Hindlimb muscle (tissue), 1 donor: ENCODE measurements at regions not wholly inside any gene's neighbourhood (a gene's known extent, or its start where the extent isn't known, plus 50 kb on each side); places are given as distances from the start of the nearest gene placed in this dataset.
A peak's percentile ranks its signal among the peaks of the same experiment; 100 is the strongest.
"Not testable (repeated sequence)": the region's sequence is repeated elsewhere in the genome, so short reads cannot be mapped to it uniquely, and the experiment has no call there.

Experiments
- DNase-seq: peaks from one replicate; pipeline ENCODE4 v3.0.0-alpha.2; 2013

DNA sequence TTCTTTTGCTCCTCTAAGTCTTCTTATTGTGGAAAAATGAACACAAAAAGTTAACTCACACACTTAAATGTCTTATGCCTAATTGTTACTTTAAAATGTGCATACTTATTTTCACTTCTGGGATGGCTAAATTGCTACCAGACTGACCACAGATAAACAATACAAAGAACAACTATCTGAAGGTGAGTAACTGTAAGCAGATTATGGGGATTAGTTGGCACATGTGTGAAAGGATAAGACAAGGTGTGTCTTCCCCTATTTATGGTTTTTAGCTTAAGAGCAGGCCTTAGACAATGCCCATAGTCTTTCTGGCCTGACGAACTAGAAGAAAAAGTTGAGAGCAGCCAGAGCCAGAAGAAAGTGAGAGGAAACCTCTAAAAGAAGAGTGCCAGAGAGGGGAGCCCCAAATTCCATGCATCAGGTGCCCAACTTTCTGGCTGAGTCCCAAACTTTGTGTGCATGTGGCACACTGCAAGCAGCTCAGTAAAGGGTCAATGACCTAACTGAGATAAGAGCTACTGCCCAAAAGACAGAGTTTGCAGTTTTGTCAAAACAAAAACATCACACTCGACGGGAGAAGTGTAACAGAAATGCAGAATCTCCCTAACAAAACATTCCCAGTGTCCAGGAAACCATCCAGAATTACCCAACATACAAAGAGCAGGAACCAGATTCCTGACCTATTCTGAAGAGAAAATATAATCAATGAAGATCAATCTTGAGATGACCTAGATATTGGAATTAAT is 375.4 kb downstream of the KCNRG start:
- no peak for DNase-seq

DNA sequence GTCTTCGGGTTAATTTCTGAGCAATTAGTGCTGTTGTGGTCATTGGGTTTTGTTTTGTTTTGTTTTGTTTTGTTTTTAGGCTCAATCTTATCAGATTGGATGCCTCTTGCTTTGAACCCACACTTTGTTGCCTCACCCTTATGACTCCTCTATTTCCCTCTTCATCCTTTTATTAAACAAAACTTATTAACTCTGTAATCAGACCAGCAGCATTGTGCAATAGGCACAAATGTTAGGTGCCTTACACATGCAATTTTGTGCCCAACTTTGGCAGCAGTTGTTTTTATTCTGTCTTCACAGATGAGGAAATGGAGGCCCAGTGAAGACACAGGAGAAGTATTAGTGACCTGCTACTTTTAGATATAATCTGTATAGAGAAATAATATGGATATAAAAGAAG is 377.7 kb downstream of the KCNRG start:
- no peak for DNase-seq

- no peak for DNase-seq
These were observed 378.4 kb downstream of the KCNRG start for GRCh38 chr13:50393628-50394027.

GRCh38 chr13:50396001-50396400 is 380.8 kb downstream of the KCNRG start:
- no peak for DNase-seq

DNA sequence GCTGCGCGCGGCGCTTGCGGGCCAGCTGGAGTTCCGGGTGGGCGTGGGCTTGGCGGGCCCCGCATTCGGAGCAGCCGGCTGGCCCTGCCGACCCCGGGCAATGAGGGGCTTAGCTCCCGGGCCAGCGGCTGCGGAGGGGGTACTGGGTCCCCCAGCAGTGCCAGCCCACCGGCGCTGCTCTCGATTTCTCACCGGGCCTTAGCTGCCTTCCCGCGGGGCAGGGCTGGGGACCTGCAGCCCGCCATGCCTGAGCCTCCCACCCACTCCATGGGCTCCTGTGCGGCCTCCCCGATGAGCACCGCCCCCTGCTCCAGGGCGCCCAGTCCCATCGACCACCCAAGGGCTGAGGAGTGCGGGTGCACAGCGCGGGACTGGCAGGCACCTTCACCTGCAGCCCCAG is 381.4 kb downstream of the KCNRG start:
- not testable (repeated sequence) for DNase-seq

DNA sequence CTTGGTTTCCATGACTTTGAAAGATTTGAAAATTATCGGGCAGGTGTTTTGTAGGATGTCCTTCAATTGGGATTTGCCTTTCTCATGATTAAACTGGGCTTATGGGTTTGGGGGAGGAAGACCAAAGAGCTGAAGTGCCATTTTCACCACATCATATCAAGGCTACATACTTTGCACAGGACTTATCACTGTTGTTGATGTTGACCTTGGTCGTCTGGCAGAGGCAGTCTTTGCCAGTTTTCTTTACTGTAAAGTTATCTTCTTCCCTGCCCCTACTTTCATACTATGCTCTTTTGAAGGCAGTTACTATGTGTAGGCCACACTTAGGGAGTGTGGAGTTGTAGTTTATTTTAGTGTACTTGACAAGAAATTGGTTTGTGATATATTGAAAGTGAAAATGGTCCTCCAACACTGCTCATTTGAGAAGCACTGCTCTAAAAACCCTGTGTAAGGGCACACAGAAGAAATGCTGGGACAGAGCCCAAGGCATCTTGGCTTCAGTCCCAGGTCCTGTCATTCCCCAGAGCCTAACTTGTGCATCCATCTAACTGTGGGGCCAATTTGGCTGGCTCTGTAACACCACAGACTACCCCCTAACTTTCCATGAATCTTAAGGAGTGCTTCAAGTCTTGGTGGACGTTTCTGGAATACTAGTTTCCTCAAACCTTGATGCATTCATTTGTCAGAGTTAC is 384.9 kb downstream of the KCNRG start:
- DNase-seq: no peak

- DNase-seq: no peak
These were observed 385.8 kb downstream of the KCNRG start for GRCh38 chr13:50401049-50401505.

DNA sequence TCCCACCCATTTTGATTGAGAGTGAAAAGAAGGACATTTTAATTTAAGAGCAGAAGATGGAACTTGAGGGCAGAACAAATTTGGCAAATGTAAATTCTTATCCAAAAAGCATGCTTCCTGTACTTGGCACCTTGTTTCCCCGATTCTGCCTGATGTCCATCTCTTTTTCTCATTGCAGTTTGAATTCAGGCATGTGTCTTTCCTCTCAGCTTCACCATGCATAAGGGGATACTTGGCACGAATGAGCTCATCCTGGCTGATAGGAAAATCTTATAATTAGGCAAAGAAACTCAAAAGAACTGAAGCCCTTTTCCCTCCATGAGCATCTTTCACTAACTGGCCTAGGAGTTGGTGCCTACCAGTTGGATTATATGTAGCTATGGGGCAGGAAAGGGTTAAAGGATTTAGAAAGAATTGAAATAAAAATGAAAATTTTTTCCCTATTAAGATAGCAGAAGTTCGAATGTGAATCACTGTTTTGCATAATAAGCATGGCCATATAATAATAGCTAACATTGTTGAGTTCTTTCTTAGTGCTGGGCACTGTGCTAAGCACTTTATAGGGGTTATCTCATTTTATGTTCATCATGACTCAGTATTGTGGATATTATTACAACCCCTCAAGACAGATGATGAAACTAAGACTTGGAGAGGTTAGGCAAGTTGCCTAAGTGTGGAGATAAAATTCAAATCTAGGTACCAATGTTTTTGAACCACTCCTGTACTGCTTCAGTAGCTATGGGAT is 386.6 kb downstream of the KCNRG start:
- no peak for DNase-seq

- no peak for DNase-seq
These were observed 388.1 kb downstream of the KCNRG start for GRCh38 chr13:50403311-50403710.

- no peak for DNase-seq
These were observed 388.9 kb downstream of the KCNRG start for GRCh38 chr13:50404116-50404515.

DNA sequence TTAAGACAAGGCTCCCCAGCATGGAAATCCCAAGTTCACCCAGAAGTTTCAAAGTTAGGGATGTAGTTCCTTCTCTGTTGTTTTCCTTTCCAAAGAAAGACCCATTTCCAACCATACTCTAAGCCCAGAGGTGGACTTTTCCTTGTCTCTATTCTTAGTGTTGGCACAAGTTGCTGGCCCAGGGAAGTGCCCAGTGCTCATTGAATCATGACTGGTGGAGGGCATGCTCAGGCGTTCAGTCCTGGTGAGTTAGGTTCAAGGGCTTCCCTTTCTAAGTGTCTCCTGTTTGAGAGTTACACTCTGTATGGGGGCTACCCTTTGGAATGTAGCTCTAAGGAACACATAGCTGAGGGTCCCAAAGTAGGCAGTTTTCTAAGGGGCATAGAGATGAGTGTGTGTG is 389.5 kb downstream of the KCNRG start:
- no peak for DNase-seq

- no peak for DNase-seq
These were observed 391.6 kb downstream of the KCNRG start for GRCh38 chr13:50406831-50407230.

DNA sequence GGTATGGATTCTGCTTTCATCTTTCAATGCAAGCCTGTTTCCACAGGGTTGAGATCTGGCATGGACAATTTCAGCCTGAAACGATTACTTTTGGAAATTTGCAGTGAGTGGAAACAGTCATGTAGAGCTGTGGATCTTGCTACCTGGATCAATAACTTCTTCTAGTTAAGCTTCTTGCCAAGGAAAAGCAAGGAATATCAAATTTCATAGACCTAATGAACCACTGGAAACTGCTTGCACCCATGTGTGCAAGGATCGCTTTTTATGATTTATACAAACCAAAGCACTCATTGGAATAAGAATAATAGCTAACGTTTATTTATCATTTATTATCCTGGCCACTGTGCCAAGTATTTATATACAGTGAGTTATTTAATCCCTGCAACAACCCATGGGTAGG is 392.8 kb downstream of the KCNRG start:
- no peak for DNase-seq

- DNase-seq: no peak
These were observed 394.0 kb downstream of the KCNRG start for GRCh38 chr13:50409220-50409619.

GRCh38 chr13:50410921-50411746 is 395.9 kb downstream of the KCNRG start:
- DNase-seq: no peak

DNA sequence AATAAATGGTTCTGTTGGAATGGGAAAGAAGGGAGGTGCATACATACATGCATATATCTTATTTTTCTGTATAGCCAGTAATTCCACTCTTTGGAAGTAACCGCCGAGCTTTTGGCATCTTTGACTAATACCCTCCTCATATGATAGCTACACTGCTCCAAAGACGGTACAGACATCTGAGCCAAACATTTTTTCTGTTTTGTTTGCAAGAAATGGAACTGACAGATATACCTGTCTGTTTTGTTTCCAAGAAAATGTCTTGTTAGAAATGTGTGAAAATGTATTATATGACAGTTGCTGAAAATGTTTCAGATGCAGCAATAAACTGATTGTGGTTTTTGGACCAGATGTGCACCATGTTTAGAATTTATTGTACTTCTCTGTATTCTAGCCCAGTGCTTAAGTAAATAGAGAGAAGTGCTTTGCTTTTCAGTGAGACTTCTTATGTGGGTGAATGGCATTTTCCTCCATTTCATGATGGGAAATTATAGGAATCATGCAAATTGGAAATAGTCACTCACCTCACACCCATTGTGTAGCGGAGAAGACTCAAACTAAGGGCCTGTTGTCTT is 396.9 kb downstream of the KCNRG start:
- DNase-seq: no peak

DNA sequence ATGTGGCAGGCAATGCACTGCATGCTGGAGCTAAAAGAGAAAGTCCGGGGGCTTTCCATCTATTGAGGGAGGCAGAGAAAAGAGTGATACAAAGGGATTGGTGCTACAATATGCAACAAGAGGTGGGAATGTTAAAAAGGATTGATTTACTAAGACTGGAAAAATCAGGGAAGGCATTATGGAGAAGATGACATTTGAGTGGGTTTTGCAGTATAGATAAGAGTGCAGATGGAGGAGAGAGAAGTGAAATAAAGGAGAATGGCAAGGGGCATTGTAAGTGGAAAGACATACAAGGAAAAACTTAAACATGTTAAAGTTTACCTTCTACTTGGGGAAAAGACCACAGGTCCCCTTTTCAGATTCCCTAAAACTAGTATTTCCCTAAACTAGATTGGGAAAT is 399.4 kb downstream of the KCNRG start:
- DNase-seq: no peak

GRCh38 chr13:50415428-50415827 is 400.2 kb downstream of the KCNRG start:
- DNase-seq: no peak

DNA sequence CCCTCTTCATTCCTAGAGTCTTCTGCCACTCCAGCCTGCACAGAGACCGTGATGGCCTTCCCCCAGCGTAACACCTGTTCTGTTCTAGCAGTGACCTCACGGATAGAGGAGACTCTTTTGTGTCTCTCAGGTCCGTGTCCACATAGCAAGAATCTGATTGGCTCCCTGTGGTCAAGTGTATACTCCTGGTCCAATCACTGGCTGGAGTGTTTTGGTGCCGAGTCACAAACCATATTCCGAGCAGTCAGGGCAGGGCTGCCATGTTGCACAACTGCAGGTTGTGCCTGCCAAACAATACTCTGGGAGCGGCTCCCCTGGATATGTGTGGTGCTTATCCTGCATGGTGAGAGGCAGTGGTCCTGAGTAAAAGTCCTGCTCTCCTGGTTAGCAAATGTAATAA is 402.4 kb downstream of the KCNRG start:
- DNase-seq: no peak

- DNase-seq: no peak
These were observed 404.2 kb downstream of the KCNRG start for GRCh38 chr13:50419331-50419865.

- DNase-seq: peak; percentile 25
These were observed 404.7 kb downstream of the KCNRG start for GRCh38 chr13:50419896-50420295.
